K562 (cell line): ENCODE measurements at regions not wholly inside any gene's neighbourhood (a gene's known extent, or its start where the extent isn't known, plus 50 kb on each side); places are given as distances from the start of the nearest gene placed in this dataset.
A peak's percentile ranks its signal among the peaks of the same experiment; 100 is the strongest.

Experiments
- ADNP ChIP-seq: fragments of 200-800 bp; sonication (Bioruptor generic); IDR thresholded peaks from 2 replicates; pipeline ENCODE4 v1.6.1; 2016; ENCODE audit warnings: missing genetic modification characterization, missing compliant biosample characterization
- CBFA2T3 ChIP-seq: fragments of 450-650 bp; IDR thresholded peaks from 2 replicates; pipeline ENCODE4 v1.6.1; 2017
- IRF2 ChIP-seq: sonication (generic); formaldehyde crosslinking; IDR thresholded peaks from 2 replicates; pipeline ENCODE4 v1.8.1; 2022; ENCODE audit warnings: mild to moderate bottlenecking, missing genetic modification reagents
- KDM1A ChIP-seq, 2 experiments: fragments of 450-650 bp; IDR thresholded peaks; 2 replicates each; pipeline ENCODE4 v1.6.1; 2016; ENCODE audit warnings: mild to moderate bottlenecking in 2 of 2
- MCM5 ChIP-seq: fragments of 450-650 bp; IDR thresholded peaks from 2 replicates; pipeline ENCODE4 v1.6.1; 2016; ENCODE audit warnings: low read depth
- MEIS2 ChIP-seq: fragments of 450-650 bp; IDR thresholded peaks from 2 replicates; pipeline ENCODE4 v1.6.1; 2014; ENCODE audit warnings: mild to moderate bottlenecking; ENCODE audit not compliant: partially characterized antibody
- RBM25 ChIP-seq: fragments of 200-400 bp; formaldehyde crosslinking; IDR thresholded peaks from 2 replicates; pipeline ENCODE4 v1.6.1; 2018; ENCODE audit warnings: low read length, low read depth, moderate library complexity; ENCODE audit not compliant: severe bottlenecking
- RCOR1 ChIP-seq, 2 experiments: IDR thresholded peaks; 2 replicates each; pipeline ENCODE4 v1.6.1; 2012; ENCODE audit warnings: low read depth in 2 of 2, low read length in 2 of 2, borderline replicate concordance in 1 of 2, improper control_type of control experiment in 1 of 2
- ZBED1 ChIP-seq: IDR thresholded peaks from 2 replicates; pipeline ENCODE4 v1.6.1; 2014
- ZNF12 ChIP-seq: sonication (generic); formaldehyde crosslinking; IDR thresholded peaks from 2 replicates; pipeline ENCODE4 v1.4.0; 2020; ENCODE audit warnings: mild to moderate bottlenecking, missing genetic modification reagents
- ZNF146 ChIP-seq: IDR thresholded peaks from one replicate; pipeline ENCODE4 v1.6.1; 2018; ENCODE audit warnings: missing compliant biosample characterization; ENCODE audit not compliant: unreplicated experiment
- ZZZ3 ChIP-seq: fragments of 450-650 bp; IDR thresholded peaks from 2 replicates; pipeline ENCODE4 v1.6.1; 2016; ENCODE audit warnings: antibody characterized with exemption, mild to moderate bottlenecking, moderate library complexity
- TF ChIP-seq, protein P1 (sequence below), 2 experiments: fragments of 450-650 bp in 1 of 2; sonication (generic) in 1 of 2; formaldehyde crosslinking in 1 of 2; IDR thresholded peaks; 2 replicates each; pipeline versions ENCODE4 v1.7.1 to v1.9.0; 2016 to 2022; ENCODE audit warnings: inconsistent platforms in 1 of 2, mild to moderate bottlenecking in 1 of 2, missing genetic modification reagents in 1 of 2
- TF ChIP-seq, protein P2 (sequence below): IDR thresholded peaks from 2 replicates; pipeline ENCODE4 v1.6.1; 2012; ENCODE audit warnings: low read depth, low read length, improper control_type of control experiment, borderline replicate concordance
- TF ChIP-seq, protein P3 (sequence below): fragments of 250-450 bp; sonication (Bioruptor Pico); IDR thresholded peaks from 2 replicates; pipeline ENCODE4 v1.9.0; 2021; ENCODE audit warnings: mild to moderate bottlenecking, inconsistent platforms

DNA sequence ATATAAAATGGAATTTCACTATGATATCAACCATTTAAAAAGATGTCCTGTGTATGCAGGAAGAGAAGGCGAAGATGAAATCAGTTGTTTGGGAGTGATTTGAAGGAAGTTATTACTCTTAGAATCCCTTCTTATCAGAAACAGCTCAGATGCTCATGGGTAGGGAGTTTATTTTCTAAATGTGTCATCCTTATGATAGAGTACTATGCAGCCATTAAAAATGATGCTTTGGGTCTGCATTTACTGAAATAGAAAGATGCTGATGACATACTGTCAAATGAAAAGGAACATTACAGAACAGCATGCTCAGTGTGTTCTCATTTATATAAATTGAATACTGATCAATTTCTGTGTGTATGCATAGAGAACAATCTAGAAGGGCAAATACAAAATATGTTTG lies 69.8 kb upstream of the MED13L start (continued):
- TF ChIP-seq, protein P1, sequence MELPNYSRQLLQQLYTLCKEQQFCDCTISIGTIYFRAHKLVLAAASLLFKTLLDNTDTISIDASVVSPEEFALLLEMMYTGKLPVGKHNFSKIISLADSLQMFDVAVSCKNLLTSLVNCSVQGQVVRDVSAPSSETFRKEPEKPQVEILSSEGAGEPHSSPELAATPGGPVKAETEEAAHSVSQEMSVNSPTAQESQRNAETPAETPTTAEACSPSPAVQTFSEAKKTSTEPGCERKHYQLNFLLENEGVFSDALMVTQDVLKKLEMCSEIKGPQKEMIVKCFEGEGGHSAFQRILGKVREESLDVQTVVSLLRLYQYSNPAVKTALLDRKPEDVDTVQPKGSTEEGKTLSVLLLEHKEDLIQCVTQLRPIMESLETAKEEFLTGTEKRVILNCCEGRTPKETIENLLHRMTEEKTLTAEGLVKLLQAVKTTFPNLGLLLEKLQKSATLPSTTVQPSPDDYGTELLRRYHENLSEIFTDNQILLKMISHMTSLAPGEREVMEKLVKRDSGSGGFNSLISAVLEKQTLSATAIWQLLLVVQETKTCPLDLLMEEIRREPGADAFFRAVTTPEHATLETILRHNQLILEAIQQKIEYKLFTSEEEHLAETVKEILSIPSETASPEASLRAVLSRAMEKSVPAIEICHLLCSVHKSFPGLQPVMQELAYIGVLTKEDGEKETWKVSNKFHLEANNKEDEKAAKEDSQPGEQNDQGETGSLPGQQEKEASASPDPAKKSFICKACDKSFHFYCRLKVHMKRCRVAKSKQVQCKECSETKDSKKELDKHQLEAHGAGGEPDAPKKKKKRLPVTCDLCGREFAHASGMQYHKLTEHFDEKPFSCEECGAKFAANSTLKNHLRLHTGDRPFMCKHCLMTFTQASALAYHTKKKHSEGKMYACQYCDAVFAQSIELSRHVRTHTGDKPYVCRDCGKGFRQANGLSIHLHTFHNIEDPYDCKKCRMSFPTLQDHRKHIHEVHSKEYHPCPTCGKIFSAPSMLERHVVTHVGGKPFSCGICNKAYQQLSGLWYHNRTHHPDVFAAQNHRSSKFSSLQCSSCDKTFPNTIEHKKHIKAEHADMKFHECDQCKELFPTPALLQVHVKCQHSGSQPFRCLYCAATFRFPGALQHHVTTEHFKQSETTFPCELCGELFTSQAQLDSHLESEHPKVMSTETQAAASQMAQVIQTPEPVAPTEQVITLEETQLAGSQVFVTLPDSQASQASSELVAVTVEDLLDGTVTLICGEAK (IDR thresholded peaks at IDR 0.05), result no peak
- TF ChIP-seq, protein P1 (CRISPR knock-in tag; IDR thresholded peaks at IDR 0.05), result no peak
- TF ChIP-seq ZNF146 (CRISPR knock-in tag), result peak; percentile 99
- no peak for TF ChIP-seq IRF2 (CRISPR knock-in tag)
- TF ChIP-seq ZBED1, result no peak
- TF ChIP-seq, protein P2, sequence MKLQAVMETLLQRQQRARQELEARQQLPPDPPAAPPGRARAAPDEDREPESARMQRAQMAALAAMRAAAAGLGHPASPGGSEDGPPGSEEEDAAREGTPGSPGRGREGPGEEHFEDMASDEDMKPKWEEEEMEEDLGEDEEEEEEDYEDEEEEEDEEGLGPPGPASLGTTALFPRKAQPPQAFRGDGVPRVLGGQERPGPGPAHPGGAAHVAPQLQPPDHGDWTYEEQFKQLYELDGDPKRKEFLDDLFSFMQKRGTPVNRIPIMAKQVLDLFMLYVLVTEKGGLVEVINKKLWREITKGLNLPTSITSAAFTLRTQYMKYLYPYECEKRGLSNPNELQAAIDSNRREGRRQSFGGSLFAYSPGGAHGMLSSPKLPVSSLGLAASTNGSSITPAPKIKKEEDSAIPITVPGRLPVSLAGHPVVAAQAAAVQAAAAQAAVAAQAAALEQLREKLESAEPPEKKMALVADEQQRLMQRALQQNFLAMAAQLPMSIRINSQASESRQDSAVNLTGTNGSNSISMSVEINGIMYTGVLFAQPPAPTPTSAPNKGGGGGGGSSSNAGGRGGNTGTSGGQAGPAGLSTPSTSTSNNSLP, result peak; percentile 69; the same call in 1 of the 2 replicates
- TF ChIP-seq RCOR1 (IDR thresholded peaks at IDR 0.05; ENCODE audit: borderline replicate concordance in 1 of 2, low read depth in 2 of 2, low read length in 2 of 2), result peak in 1 of 2 experiments; percentile 48; a peak in 1 of 4 replicates
- peak; percentile 52 for TF ChIP-seq MEIS2
- TF ChIP-seq, protein P3, sequence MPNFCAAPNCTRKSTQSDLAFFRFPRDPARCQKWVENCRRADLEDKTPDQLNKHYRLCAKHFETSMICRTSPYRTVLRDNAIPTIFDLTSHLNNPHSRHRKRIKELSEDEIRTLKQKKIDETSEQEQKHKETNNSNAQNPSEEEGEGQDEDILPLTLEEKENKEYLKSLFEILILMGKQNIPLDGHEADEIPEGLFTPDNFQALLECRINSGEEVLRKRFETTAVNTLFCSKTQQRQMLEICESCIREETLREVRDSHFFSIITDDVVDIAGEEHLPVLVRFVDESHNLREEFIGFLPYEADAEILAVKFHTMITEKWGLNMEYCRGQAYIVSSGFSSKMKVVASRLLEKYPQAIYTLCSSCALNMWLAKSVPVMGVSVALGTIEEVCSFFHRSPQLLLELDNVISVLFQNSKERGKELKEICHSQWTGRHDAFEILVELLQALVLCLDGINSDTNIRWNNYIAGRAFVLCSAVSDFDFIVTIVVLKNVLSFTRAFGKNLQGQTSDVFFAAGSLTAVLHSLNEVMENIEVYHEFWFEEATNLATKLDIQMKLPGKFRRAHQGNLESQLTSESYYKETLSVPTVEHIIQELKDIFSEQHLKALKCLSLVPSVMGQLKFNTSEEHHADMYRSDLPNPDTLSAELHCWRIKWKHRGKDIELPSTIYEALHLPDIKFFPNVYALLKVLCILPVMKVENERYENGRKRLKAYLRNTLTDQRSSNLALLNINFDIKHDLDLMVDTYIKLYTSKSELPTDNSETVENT (CRISPR knock-in tag), result no peak
- peak; percentile 88 for TF ChIP-seq RBM25
- peak; percentile 80 for TF ChIP-seq ADNP
- TF ChIP-seq KDM1A (IDR thresholded peaks at IDR 0.05), result peak; percentile 73 to 86
- peak; percentile 66 for TF ChIP-seq CBFA2T3
- no peak for TF ChIP-seq ZNF12 (CRISPR knock-in tag)
- no peak for TF ChIP-seq ZZZ3
- TF ChIP-seq MCM5, result no peak
